ENCODE measurements at regions not wholly inside any gene's neighbourhood (a gene's known extent, or its start where the extent isn't known, plus 50 kb on each side); places are given as distances from the start of the nearest gene placed in this dataset.
"Not testable (repeated sequence)": the region's sequence is repeated elsewhere in the genome, so short reads cannot be mapped to it uniquely, and the experiment has no call there.

DNA sequence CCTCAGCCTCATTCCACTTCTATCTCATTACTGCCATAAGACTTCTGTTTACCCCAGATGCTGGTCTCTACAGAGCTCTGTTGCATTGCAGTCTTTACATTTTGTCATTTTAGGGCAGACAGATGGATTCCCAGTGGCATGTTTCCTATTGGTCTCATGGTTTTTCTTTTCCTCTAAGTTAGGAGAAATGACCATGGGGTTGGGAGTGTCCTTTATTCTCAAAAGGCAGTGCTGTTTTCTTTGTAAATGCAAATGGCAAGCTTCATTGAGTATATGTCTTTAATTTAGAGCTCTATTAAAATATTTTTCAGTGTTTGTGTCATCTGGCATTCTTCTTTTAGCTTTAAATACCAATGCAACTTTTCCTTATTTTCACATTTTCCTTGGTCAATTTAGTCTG lies 57.0 kb downstream of the MSTN start:
- CTCF ChIA-PET, result no interaction called here
- POLR2A ChIA-PET, result interaction anchor here in 1 of 2 donors (0.6 kb wide), 1 partner anchor 10 kb away, joined by 3 read pairs; no protein-coding TSS in a partner anchor
- no peak for ATAC-seq (replicated peaks in 1 of 4)
- H3K9me3 ChIP-seq, result no peaks in the 10 kb centered on the region
- Mint-ChIP-seq H3K36me3 (no peaks in the 10 kb centered on the region), H3K27me3 (peaks cover 13 to 21% of the 10 kb centered on the region in 2 donors), H3K4me1 (no peaks in the 10 kb centered on the region), H3K27ac (no peak overlapping the region), H3K9me3 (no peaks in the 10 kb centered on the region), H3K4me3 (no peak overlapping the region)
- peaks cover 0 to 6% of the 10 kb centered on the region in 2 experiments for H3K27me3 ChIP-seq (replicated peaks in 1 of 2; ENCODE audit: control insufficient read depth in 2 of 2, extremely low read depth in 1 of 2, insufficient read depth in 2 of 2, low read length in 1 of 2)
- H3K4me3 ChIP-seq (ENCODE audit: control insufficient read depth in 1 of 2, extremely low read depth in 1 of 2, low read length in 1 of 2), result no peak overlapping the region
- DNase-seq, result no peak
- H3K27ac ChIP-seq (ENCODE audit: low read length), result no peak overlapping the region
- no peaks in the 10 kb centered on the region for H3K4me1 ChIP-seq (ENCODE audit: control insufficient read depth in 1 of 2, extremely low read depth in 1 of 2, insufficient read depth in 2 of 2, low read length in 2 of 2)
- no peaks in the 10 kb centered on the region for H3K36me3 ChIP-seq (ENCODE audit: control insufficient read depth in 2 of 2, extremely low read depth in 1 of 2, insufficient read depth in 1 of 2, low read length in 1 of 2)

DNA sequence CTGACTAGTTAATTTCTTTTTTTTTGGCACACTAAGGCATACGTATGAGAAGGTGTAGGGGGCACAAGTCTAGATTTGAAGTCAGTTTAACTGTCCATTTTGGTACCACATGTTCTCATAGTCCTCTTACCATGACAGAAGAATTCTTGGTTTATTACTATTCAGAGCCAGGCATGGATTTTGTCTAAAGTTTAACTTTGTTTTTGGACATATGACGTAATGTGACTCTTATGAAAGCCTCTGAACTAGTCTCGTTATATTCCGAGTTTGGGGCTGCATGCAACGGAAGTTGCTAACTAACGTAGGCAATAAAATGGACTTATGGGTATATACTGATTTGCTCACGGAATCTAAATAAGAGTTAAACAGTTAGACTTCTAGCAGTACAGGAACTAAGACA lies 62.9 kb downstream of the MSTN start:
- 94% methylated on average over 4 of the region's 7 CpGs for WGBS (ENCODE audit: insufficient coverage)
- no peak overlapping the region for H3K27ac ChIP-seq (ENCODE audit: low read length)
- Mint-ChIP-seq H3K36me3 (peaks cover 4% of the 10 kb centered on the region), H3K9me3 (peaks cover 15 to 26% (median 18%) of the 10 kb centered on the region in 3 donors), H3K4me1 (no peaks in the 10 kb centered on the region), H3K27ac (no peak overlapping the region), H3K27me3 (peaks cover 18 to 25% of the 10 kb centered on the region in 2 donors), H3K4me3 (no peak overlapping the region)
- H3K4me3 ChIP-seq (ENCODE audit: control insufficient read depth in 1 of 2, extremely low read depth in 1 of 2, low read length in 1 of 2), result no peak overlapping the region
- CTCF ChIA-PET, result no interaction called here
- no peak for ATAC-seq (replicated peaks in 1 of 4)
- H3K9me3 ChIP-seq, result no peaks in the 10 kb centered on the region
- H3K36me3 ChIP-seq (ENCODE audit: control insufficient read depth in 2 of 2, extremely low read depth in 1 of 2, insufficient read depth in 1 of 2, low read length in 1 of 2), result no peaks in the 10 kb centered on the region
- H3K4me1 ChIP-seq (ENCODE audit: control insufficient read depth in 1 of 2, extremely low read depth in 1 of 2, insufficient read depth in 2 of 2, low read length in 2 of 2), result no peaks in the 10 kb centered on the region
- peaks cover 0 to 6% of the 10 kb centered on the region in 2 experiments for H3K27me3 ChIP-seq (replicated peaks in 1 of 2; ENCODE audit: control insufficient read depth in 2 of 2, extremely low read depth in 1 of 2, insufficient read depth in 2 of 2, low read length in 1 of 2)
- POLR2A ChIA-PET, result no interaction called here
- DNase-seq, result no peak

DNA sequence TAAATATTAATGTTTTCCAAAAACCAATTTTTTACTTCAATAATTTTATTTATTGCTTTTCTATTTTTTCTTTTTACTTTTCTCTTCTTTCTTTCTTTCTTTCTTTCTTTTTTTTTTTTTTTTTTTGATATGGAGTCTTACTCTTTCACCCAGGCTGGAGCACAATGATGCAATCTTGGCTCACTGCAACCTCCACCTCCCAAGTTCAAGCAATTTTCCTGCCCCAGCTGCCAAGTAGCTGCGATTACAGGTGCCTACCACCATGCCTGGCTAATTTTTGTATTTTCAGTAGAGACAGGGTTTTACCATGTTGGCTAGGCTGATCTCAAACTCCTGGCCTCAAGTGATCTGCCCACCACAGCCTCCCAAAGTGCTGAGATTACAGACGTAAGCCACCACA lies 63.9 kb downstream of the MSTN start:
- H3K4me3 Mint-ChIP-seq; POLR2A ChIA-PET; H3K4me1 Mint-ChIP-seq; H3K4me3 ChIP-seq (ENCODE audit: control insufficient read depth in 1 of 2, extremely low read depth in 1 of 2, low read length in 1 of 2); H3K27ac ChIP-seq (ENCODE audit: low read length); H3K36me3 Mint-ChIP-seq; H3K27me3 ChIP-seq (replicated peaks in 1 of 2; ENCODE audit: control insufficient read depth in 2 of 2, extremely low read depth in 1 of 2, insufficient read depth in 2 of 2, low read length in 1 of 2); H3K9me3 ChIP-seq; H3K4me1 ChIP-seq (ENCODE audit: control insufficient read depth in 1 of 2, extremely low read depth in 1 of 2, insufficient read depth in 2 of 2, low read length in 2 of 2); H3K36me3 ChIP-seq (ENCODE audit: control insufficient read depth in 2 of 2, extremely low read depth in 1 of 2, insufficient read depth in 1 of 2, low read length in 1 of 2); DNase-seq; H3K27ac Mint-ChIP-seq; CTCF ChIA-PET; ATAC-seq (replicated peaks in 1 of 4): not testable (repeated sequence)
- WGBS (ENCODE audit: insufficient coverage), result no CpG with 5 or more reads among the region's 2 CpGs
- Mint-ChIP-seq H3K27me3 (peaks cover 15 to 18% of the 10 kb centered on the region in 2 donors), H3K9me3 (peaks cover 17 to 29% (median 19%) of the 10 kb centered on the region in 3 donors)

DNA sequence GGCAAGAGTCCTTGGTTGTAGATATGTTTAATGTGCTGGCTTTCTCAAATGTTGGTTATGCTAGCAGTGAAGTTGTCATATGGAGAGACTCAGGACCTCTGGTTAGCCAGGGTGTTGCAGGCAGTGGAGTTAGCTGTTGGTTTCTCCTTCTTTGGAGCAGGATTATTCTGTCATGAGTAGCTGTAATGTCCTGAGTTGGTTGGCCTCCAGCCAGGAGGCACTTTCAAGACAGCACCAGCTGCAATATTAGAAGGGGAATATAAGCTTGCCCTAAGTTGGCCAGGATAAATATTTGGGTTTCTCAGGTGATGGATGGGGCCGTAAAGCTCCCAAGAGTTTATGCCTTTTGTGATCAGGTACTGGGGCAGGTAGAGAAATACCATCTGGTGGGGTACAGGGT lies 65.5 kb downstream of the MSTN start:
- H3K27ac ChIP-seq (ENCODE audit: low read length), result no peak overlapping the region
- H3K36me3 ChIP-seq (ENCODE audit: control insufficient read depth in 2 of 2, extremely low read depth in 1 of 2, insufficient read depth in 1 of 2, low read length in 1 of 2), result no peaks in the 10 kb centered on the region
- H3K27me3 ChIP-seq (replicated peaks in 1 of 2; ENCODE audit: control insufficient read depth in 2 of 2, extremely low read depth in 1 of 2, insufficient read depth in 2 of 2, low read length in 1 of 2), result peaks cover 0 to 2% of the 10 kb centered on the region in 2 experiments
- Mint-ChIP-seq H3K27me3 (peaks cover 11% of the 10 kb centered on the region in 2 donors), H3K4me3 (no peak overlapping the region), H3K9me3 (peaks cover 17 to 29% (median 22%) of the 10 kb centered on the region in 3 donors), H3K27ac (no peak overlapping the region), H3K36me3 (peaks cover 4% of the 10 kb centered on the region), H3K4me1 (no peaks in the 10 kb centered on the region)
- no peak overlapping the region for H3K4me3 ChIP-seq (ENCODE audit: control insufficient read depth in 1 of 2, extremely low read depth in 1 of 2, low read length in 1 of 2)
- DNase-seq (no peak), ATAC-seq (replicated peaks in 1 of 4) (no peak)
- ChIA-PET CTCF (no interaction called here), POLR2A (no interaction called here)
- WGBS (ENCODE audit: insufficient coverage), result 91% methylated on average over 1 of the region's 1 CpG
- no peaks in the 10 kb centered on the region for H3K4me1 ChIP-seq (ENCODE audit: control insufficient read depth in 1 of 2, extremely low read depth in 1 of 2, insufficient read depth in 2 of 2, low read length in 2 of 2)
- H3K9me3 ChIP-seq, result no peaks in the 10 kb centered on the region

DNA sequence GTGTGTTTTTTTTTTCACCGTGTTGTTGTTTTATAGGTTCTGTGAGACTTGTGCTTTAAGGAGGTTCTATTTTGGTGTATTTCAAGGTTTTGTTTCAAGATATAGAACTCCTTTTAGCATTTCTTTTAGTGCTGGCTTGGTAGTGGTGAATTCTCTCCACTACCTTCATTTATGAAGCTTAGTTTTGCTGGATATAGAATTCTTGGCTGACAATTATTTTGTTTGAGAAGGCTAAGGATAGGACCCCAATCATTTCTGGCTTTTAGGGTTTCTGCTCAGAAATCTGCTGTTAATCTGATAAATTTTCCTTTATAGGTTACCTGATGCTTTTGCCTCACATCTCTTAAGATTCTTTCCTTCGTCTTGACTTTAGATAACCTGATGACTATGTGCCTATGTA lies 66.8 kb downstream of the MSTN start:
- Histone ChIP-seq H3K4me3 (ENCODE audit: control insufficient read depth in 1 of 2, extremely low read depth in 1 of 2, low read length in 1 of 2) (no peak overlapping the region), H3K4me1 (ENCODE audit: control insufficient read depth in 1 of 2, extremely low read depth in 1 of 2, insufficient read depth in 2 of 2, low read length in 2 of 2) (no peaks in the 10 kb centered on the region), H3K9me3 (no peaks in the 10 kb centered on the region), H3K27me3 (replicated peaks in 1 of 2; ENCODE audit: control insufficient read depth in 2 of 2, extremely low read depth in 1 of 2, insufficient read depth in 2 of 2, low read length in 1 of 2) (no peaks in the 10 kb centered on the region), H3K27ac (ENCODE audit: low read length) (no peak overlapping the region), H3K36me3 (ENCODE audit: control insufficient read depth in 2 of 2, extremely low read depth in 1 of 2, insufficient read depth in 1 of 2, low read length in 1 of 2) (no peaks in the 10 kb centered on the region)
- WGBS (ENCODE audit: insufficient coverage), result no CpG with 5 or more reads among the region's 2 CpGs
- H3K4me1 Mint-ChIP-seq, result no peaks in the 10 kb centered on the region
- DNase-seq (no peak), ATAC-seq (replicated peaks in 1 of 4) (no peak)
- H3K27me3 Mint-ChIP-seq, result peaks cover 5 to 11% of the 10 kb centered on the region in 2 donors
- no peak overlapping the region for H3K4me3 Mint-ChIP-seq
- CTCF ChIA-PET, result no interaction called here
- no peak overlapping the region for H3K27ac Mint-ChIP-seq
- H3K36me3 Mint-ChIP-seq, result peaks cover 4% of the 10 kb centered on the region
- POLR2A ChIA-PET, result interaction anchor here in 1 of 2 donors (0.6 kb wide), 1 partner anchor 10 kb away, joined by 3 read pairs; no protein-coding TSS in a partner anchor
- peaks cover 17 to 33% (median 22%) of the 10 kb centered on the region in 3 donors for H3K9me3 Mint-ChIP-seq

DNA sequence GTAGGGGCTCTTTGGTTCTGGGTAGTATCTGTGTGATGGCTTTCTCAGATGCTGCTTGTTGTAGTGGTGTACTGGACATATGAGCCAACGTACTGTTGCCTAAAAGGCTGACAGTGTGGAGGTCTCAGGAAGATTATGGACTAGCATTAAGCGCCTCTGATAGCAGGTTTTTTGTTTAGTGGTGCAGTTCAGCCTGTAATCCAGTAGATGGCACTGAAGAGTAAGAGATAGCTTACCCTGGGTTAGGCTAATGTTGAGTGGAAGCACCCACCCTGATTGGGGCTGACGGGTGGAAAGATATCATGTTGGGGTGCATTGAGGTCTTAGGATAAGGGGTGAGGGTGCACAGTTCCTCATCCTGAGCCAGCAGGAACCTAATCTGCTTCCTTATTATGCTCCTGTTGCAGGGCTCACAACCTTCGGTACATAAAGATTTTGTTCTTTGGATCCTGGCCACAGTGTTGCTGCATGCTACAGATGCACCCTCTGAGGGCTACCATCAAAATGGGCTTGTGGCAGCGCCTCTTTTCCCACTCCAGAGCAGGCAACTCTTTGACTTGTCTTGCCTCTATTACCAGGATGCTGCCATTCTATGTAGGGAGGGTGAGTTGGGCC lies 79.6 kb downstream of the MSTN start:
- no peak overlapping the region for H3K27ac ChIP-seq (ENCODE audit: low read length)
- no peaks in the 10 kb centered on the region for H3K36me3 ChIP-seq (ENCODE audit: control insufficient read depth in 2 of 2, extremely low read depth in 1 of 2, insufficient read depth in 1 of 2, low read length in 1 of 2)
- H3K4me1 Mint-ChIP-seq, result no peaks in the 10 kb centered on the region
- ChIA-PET CTCF (no interaction called here), POLR2A (no interaction called here)
- H3K4me3 ChIP-seq (ENCODE audit: control insufficient read depth in 1 of 2, extremely low read depth in 1 of 2, low read length in 1 of 2), result no peak overlapping the region
- H3K27me3 Mint-ChIP-seq, result peaks cover 3 to 4% of the 10 kb centered on the region in 2 donors
- peaks cover 20 to 53% (median 34%) of the 10 kb centered on the region in 3 donors for H3K9me3 Mint-ChIP-seq
- DNase-seq, result no peak
- ATAC-seq (replicated peaks in 1 of 4), result no peak
- no peak overlapping the region for H3K27ac Mint-ChIP-seq
- H3K9me3 ChIP-seq, result no peaks in the 10 kb centered on the region
- no peak overlapping the region for H3K4me3 Mint-ChIP-seq
- no peaks in the 10 kb centered on the region for H3K4me1 ChIP-seq (ENCODE audit: control insufficient read depth in 1 of 2, extremely low read depth in 1 of 2, insufficient read depth in 2 of 2, low read length in 2 of 2)
- no peaks in the 10 kb centered on the region for H3K27me3 ChIP-seq (replicated peaks in 1 of 2; ENCODE audit: control insufficient read depth in 2 of 2, extremely low read depth in 1 of 2, insufficient read depth in 2 of 2, low read length in 1 of 2)
- H3K36me3 Mint-ChIP-seq, result no peaks in the 10 kb centered on the region
- 67% methylated on average over 4 of the region's 5 CpGs for WGBS (ENCODE audit: insufficient coverage)

DNA sequence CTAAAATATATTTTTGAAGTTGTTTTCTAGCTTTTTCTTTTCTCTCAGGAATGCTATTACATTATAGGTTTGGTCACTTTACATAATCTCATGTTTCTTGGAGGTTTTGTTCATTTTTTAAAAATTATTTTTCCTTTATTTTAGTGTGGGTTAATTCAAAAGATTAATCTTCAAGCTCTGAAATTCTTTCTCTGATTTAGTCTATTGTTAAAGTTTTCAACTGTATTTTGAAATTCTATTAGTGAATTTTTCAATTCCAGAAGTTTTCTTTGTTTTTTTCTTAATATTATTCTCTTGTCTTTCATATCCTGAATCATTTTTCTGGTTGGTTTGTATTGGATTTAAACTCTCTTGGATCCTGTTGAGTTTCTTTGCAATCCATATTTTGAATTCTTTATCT lies 80.4 kb downstream of the MSTN start:
- Histone ChIP-seq H3K4me1 (ENCODE audit: control insufficient read depth in 1 of 2, extremely low read depth in 1 of 2, insufficient read depth in 2 of 2, low read length in 2 of 2) (no peaks in the 10 kb centered on the region), H3K27ac (ENCODE audit: low read length) (no peak overlapping the region), H3K9me3 (no peaks in the 10 kb centered on the region), H3K36me3 (ENCODE audit: control insufficient read depth in 2 of 2, extremely low read depth in 1 of 2, insufficient read depth in 1 of 2, low read length in 1 of 2) (no peaks in the 10 kb centered on the region), H3K27me3 (replicated peaks in 1 of 2; ENCODE audit: control insufficient read depth in 2 of 2, extremely low read depth in 1 of 2, insufficient read depth in 2 of 2, low read length in 1 of 2) (no peaks in the 10 kb centered on the region), H3K4me3 (ENCODE audit: control insufficient read depth in 1 of 2, extremely low read depth in 1 of 2, low read length in 1 of 2) (no peak overlapping the region)
- DNase-seq, result no peak
- no peak for ATAC-seq (replicated peaks in 1 of 4)
- peaks cover 20 to 53% (median 34%) of the 10 kb centered on the region in 3 donors for H3K9me3 Mint-ChIP-seq
- POLR2A ChIA-PET, result no interaction called here
- no peak overlapping the region for H3K4me3 Mint-ChIP-seq
- peaks cover 5 to 7% of the 10 kb centered on the region in 2 donors for H3K27me3 Mint-ChIP-seq
- H3K27ac Mint-ChIP-seq, result no peak overlapping the region
- H3K36me3 Mint-ChIP-seq, result no peaks in the 10 kb centered on the region
- no peaks in the 10 kb centered on the region for H3K4me1 Mint-ChIP-seq
- CTCF ChIA-PET, result no interaction called here
